ENCODE measurements at regions not wholly inside any gene's neighbourhood (a gene's known extent, or its start where the extent isn't known, plus 50 kb on each side); places are given as distances from the start of the nearest gene placed in this dataset.

- intact Hi-C loops (cut with micrococcal nuclease), result no loop called here
- no peak overlapping the region for H3K27ac Mint-ChIP-seq
- no peak overlapping the region for H3K4me3 Mint-ChIP-seq
- H3K9me3 Mint-ChIP-seq, result no peaks in the 10 kb centered on the region
- DNase-seq, result no peak
- no peaks in the 10 kb centered on the region for H3K36me3 Mint-ChIP-seq (ENCODE audit: low read depth)
- no peaks in the 10 kb centered on the region for H3K4me1 Mint-ChIP-seq
- no peaks in the 10 kb centered on the region for H3K27me3 Mint-ChIP-seq
Measured at GRCh38 chr2:146506851-146507250, 1338.0 kb upstream of the ACVR2A start.

- H3K4me1 Mint-ChIP-seq, result no peaks in the 10 kb centered on the region
- H3K9me3 Mint-ChIP-seq, result no peaks in the 10 kb centered on the region
- no peak overlapping the region for H3K4me3 Mint-ChIP-seq
- no peak overlapping the region for H3K27ac Mint-ChIP-seq
- H3K27me3 Mint-ChIP-seq, result no peaks in the 10 kb centered on the region
- intact Hi-C loops (cut with micrococcal nuclease), result no loop called here
- H3K36me3 Mint-ChIP-seq (ENCODE audit: low read depth), result no peaks in the 10 kb centered on the region
- DNase-seq, result no peak
Measured at GRCh38 chr2:146503366-146503765, 1341.5 kb upstream of the ACVR2A start.

- Mint-ChIP-seq H3K4me3 (no peak overlapping the region), H3K27me3 (no peaks in the 10 kb centered on the region), H3K27ac (no peak overlapping the region), H3K4me1 (no peaks in the 10 kb centered on the region), H3K36me3 (ENCODE audit: low read depth) (no peaks in the 10 kb centered on the region), H3K9me3 (no peaks in the 10 kb centered on the region)
- intact Hi-C loops (cut with micrococcal nuclease), result no loop called here
- no peak for DNase-seq
Measured at GRCh38 chr2:146496248-146496647, 1348.6 kb upstream of the ACVR2A start.

- no peaks in the 10 kb centered on the region for H3K36me3 Mint-ChIP-seq (ENCODE audit: low read depth)
- H3K27me3 Mint-ChIP-seq, result no peaks in the 10 kb centered on the region
- intact Hi-C loops (cut with micrococcal nuclease), result no loop called here
- DNase-seq, result no peak
- no peaks in the 10 kb centered on the region for H3K9me3 Mint-ChIP-seq
- no peak overlapping the region for H3K27ac Mint-ChIP-seq
- no peaks in the 10 kb centered on the region for H3K4me1 Mint-ChIP-seq
- no peak overlapping the region for H3K4me3 Mint-ChIP-seq
Measured at GRCh38 chr2:146489386-146489785, 1355.4 kb upstream of the ACVR2A start.

- intact Hi-C loops (cut with micrococcal nuclease), result no loop called here
- Mint-ChIP-seq H3K36me3 (ENCODE audit: low read depth) (no peaks in the 10 kb centered on the region), H3K4me1 (no peaks in the 10 kb centered on the region), H3K27ac (no peak overlapping the region), H3K4me3 (no peak overlapping the region), H3K9me3 (no peaks in the 10 kb centered on the region), H3K27me3 (no peaks in the 10 kb centered on the region)
- DNase-seq, result no peak
Measured at GRCh38 chr2:146481629-146482028, 1363.2 kb upstream of the ACVR2A start.

- intact Hi-C loops (cut with micrococcal nuclease), result no loop called here
Measured at GRCh38 chr2:146477383-146477782, 1367.4 kb upstream of the ACVR2A start.

GRCh38 chr2:146468578-146468977 is 1376.3 kb upstream of the ACVR2A start:
- Mint-ChIP-seq H3K27ac (no peak overlapping the region), H3K4me3 (no peak overlapping the region), H3K27me3 (no peaks in the 10 kb centered on the region), H3K9me3 (peaks cover 4% of the 10 kb centered on the region), H3K36me3 (ENCODE audit: low read depth) (no peaks in the 10 kb centered on the region), H3K4me1 (no peaks in the 10 kb centered on the region)
- intact Hi-C loops (cut with micrococcal nuclease), result no loop called here
- DNase-seq, result no peak

More at GRCh38 chr2:146477383-146477782, 1367.4 kb upstream of the ACVR2A start:
- DNase-seq, result no peak
- H3K36me3 Mint-ChIP-seq (ENCODE audit: low read depth), result no peaks in the 10 kb centered on the region
- H3K4me1 Mint-ChIP-seq, result no peaks in the 10 kb centered on the region
- H3K4me3 Mint-ChIP-seq, result no peak overlapping the region
- no peak overlapping the region for H3K27ac Mint-ChIP-seq
- no peaks in the 10 kb centered on the region for H3K9me3 Mint-ChIP-seq
- no peaks in the 10 kb centered on the region for H3K27me3 Mint-ChIP-seq

GRCh38 chr2:146467425-146467824 is 1377.4 kb upstream of the ACVR2A start:
- intact Hi-C loops (cut with micrococcal nuclease), result no loop called here
- Mint-ChIP-seq H3K27ac (no peak overlapping the region), H3K27me3 (no peaks in the 10 kb centered on the region), H3K36me3 (ENCODE audit: low read depth) (no peaks in the 10 kb centered on the region), H3K4me3 (no peak overlapping the region), H3K9me3 (peaks cover 4% of the 10 kb centered on the region), H3K4me1 (no peaks in the 10 kb centered on the region)
- no peak for DNase-seq

- Mint-ChIP-seq H3K27me3 (no peaks in the 10 kb centered on the region), H3K36me3 (ENCODE audit: low read depth) (no peaks in the 10 kb centered on the region), H3K4me1 (no peaks in the 10 kb centered on the region), H3K27ac (no peak overlapping the region), H3K9me3 (peaks cover 4% of the 10 kb centered on the region), H3K4me3 (no peak overlapping the region)
- intact Hi-C loops (cut with micrococcal nuclease), result no loop called here
- DNase-seq, result no peak
Measured at GRCh38 chr2:146465460-146465859, 1379.4 kb upstream of the ACVR2A start.

- Mint-ChIP-seq H3K36me3 (ENCODE audit: low read depth) (no peaks in the 10 kb centered on the region), H3K4me1 (no peaks in the 10 kb centered on the region), H3K9me3 (peaks cover 3% of the 10 kb centered on the region), H3K4me3 (no peak overlapping the region), H3K27me3 (no peaks in the 10 kb centered on the region), H3K27ac (no peak overlapping the region)
- no peak for DNase-seq
- intact Hi-C loops (cut with micrococcal nuclease), result no loop called here
Measured at GRCh38 chr2:146461068-146461467, 1383.8 kb upstream of the ACVR2A start.

GRCh38 chr2:146458585-146458984 is 1386.2 kb upstream of the ACVR2A start:
- Mint-ChIP-seq H3K36me3 (ENCODE audit: low read depth) (no peaks in the 10 kb centered on the region), H3K27ac (no peak overlapping the region), H3K4me3 (no peak overlapping the region), H3K9me3 (no peaks in the 10 kb centered on the region), H3K4me1 (no peaks in the 10 kb centered on the region), H3K27me3 (no peaks in the 10 kb centered on the region)
- intact Hi-C loops (cut with micrococcal nuclease), result no loop called here
- DNase-seq, result no peak

GRCh38 chr2:146457221-146457620 is 1387.6 kb upstream of the ACVR2A start:
- DNase-seq, result no peak
- Mint-ChIP-seq H3K27me3 (no peaks in the 10 kb centered on the region), H3K36me3 (ENCODE audit: low read depth) (no peaks in the 10 kb centered on the region), H3K4me1 (no peaks in the 10 kb centered on the region), H3K27ac (no peak overlapping the region), H3K9me3 (no peaks in the 10 kb centered on the region), H3K4me3 (no peak overlapping the region)
- intact Hi-C loops (cut with micrococcal nuclease), result no loop called here

- no peak for DNase-seq
- no peaks in the 10 kb centered on the region for H3K4me1 Mint-ChIP-seq
- no peaks in the 10 kb centered on the region for H3K36me3 Mint-ChIP-seq (ENCODE audit: low read depth)
- no peaks in the 10 kb centered on the region for H3K27me3 Mint-ChIP-seq
- intact Hi-C loops (cut with micrococcal nuclease), result no loop called here
- H3K9me3 Mint-ChIP-seq, result no peaks in the 10 kb centered on the region
- no peak overlapping the region for H3K4me3 Mint-ChIP-seq
- no peak overlapping the region for H3K27ac Mint-ChIP-seq
Measured at GRCh38 chr2:146455325-146455724, 1389.5 kb upstream of the ACVR2A start.

- Mint-ChIP-seq H3K27me3 (no peaks in the 10 kb centered on the region), H3K27ac (no peak overlapping the region), H3K4me3 (no peak overlapping the region), H3K36me3 (ENCODE audit: low read depth) (no peaks in the 10 kb centered on the region), H3K4me1 (no peaks in the 10 kb centered on the region), H3K9me3 (no peaks in the 10 kb centered on the region)
- intact Hi-C loops (cut with micrococcal nuclease), result no loop called here
- no peak for DNase-seq
Measured at GRCh38 chr2:146451972-146452371, 1392.9 kb upstream of the ACVR2A start.

- no peak for DNase-seq
- H3K27ac Mint-ChIP-seq, result no peak overlapping the region
- intact Hi-C loops (cut with micrococcal nuclease), result no loop called here
- H3K36me3 Mint-ChIP-seq (ENCODE audit: low read depth), result no peaks in the 10 kb centered on the region
- no peaks in the 10 kb centered on the region for H3K27me3 Mint-ChIP-seq
- H3K4me3 Mint-ChIP-seq, result no peak overlapping the region
- H3K4me1 Mint-ChIP-seq, result no peaks in the 10 kb centered on the region
- no peaks in the 10 kb centered on the region for H3K9me3 Mint-ChIP-seq
Measured at GRCh38 chr2:146450131-146450530, 1394.7 kb upstream of the ACVR2A start.
